ENCODE measurements at regions not wholly inside any gene's neighbourhood (a gene's known extent, or its start where the extent isn't known, plus 50 kb on each side); places are given as distances from the start of the nearest gene placed in this dataset.

- POLR2A ChIA-PET, result no interaction called here
- no peaks in the 10 kb centered on the region for H3K36me3 ChIP-seq (ENCODE audit: control insufficient read depth in 2 of 2, insufficient read depth in 1 of 2, low read length in 2 of 2)
- TF ChIP-seq, protein P1, sequence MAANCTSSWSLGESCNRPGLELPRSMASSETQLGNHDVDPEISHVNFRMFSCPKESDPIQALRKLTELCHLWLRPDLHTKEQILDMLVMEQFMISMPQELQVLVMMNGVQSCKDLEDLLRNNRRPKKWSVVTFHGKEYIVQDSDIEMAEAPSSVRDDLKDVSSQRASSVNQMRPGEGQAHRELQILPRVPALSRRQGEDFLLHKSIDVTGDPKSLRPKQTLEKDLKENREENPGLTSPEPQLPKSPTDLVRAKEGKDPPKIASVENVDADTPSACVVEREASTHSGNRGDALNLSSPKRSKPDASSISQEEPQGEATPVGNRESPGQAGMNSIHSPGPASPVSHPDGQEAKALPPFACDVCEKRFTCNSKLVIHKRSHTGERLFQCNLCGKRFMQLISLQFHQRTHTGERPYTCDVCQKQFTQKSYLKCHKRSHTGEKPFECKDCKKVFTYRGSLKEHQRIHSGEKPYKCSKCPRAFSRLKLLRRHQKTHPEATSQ (tag by site-specific recombination; IDR thresholded peaks at IDR 0.05), result no peak
- TF ChIP-seq ZNF777 (tag by site-specific recombination; IDR thresholded peaks at IDR 0.05; ENCODE audit: borderline replicate concordance), result no peak
- TF ChIP-seq ZNF23 (tag by site-specific recombination; IDR thresholded peaks at IDR 0.05; ENCODE audit: borderline replicate concordance), result no peak
- no peak for TF ChIP-seq MYNN (tag by site-specific recombination; IDR thresholded peaks at IDR 0.05; ENCODE audit: borderline replicate concordance)
- no peak for TF ChIP-seq YY2 (tag by site-specific recombination; IDR thresholded peaks at IDR 0.05)
- TF ChIP-seq ZNF133 (tag by site-specific recombination; IDR thresholded peaks at IDR 0.05), result no peak
- TF ChIP-seq REPIN1 (tag by site-specific recombination; IDR thresholded peaks at IDR 0.05; ENCODE audit: low read depth), result no peak
- H3K27ac ChIP-seq (ENCODE audit: extremely low read depth, low read depth, low read length), result no peak overlapping the region
- H3K4me1 ChIP-seq (ENCODE audit: control insufficient read depth, insufficient read depth, low read length), result no peaks in the 10 kb centered on the region
- CTCF ChIA-PET, result no interaction called here
- no peaks in the 10 kb centered on the region for H3K9me3 ChIP-seq (ENCODE audit: control insufficient read depth, insufficient read depth, low read depth, low read length)
- H3K4me3 ChIP-seq (ENCODE audit: low read depth, low read length), result no peak overlapping the region
Observed at GRCh38 chr9:28539434-28540070, 966.3 kb upstream of the C9orf72 start.

DNA sequence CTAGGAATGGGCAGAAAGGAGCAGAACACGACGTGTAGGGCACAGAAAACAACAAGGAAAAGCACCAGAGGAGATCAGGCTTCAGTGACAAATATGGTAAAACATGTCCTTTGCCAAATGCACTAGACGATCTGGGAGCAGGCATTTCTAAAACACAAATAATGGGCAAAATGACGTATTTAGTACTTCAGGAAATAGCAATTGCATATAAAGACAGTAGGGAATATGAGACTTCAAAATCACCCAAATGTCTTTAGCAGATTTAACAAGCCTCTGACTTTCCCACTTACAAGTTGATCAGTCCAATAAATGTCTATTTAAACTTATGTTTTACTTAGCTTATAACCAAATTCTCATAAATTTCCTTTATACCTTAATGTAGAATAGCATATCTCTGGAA, 969.6 kb upstream of the C9orf72 start:
- POLR2A ChIA-PET, result no interaction called here
- Histone ChIP-seq H3K36me3 (ENCODE audit: control insufficient read depth in 2 of 2, insufficient read depth in 1 of 2, low read length in 2 of 2) (no peaks in the 10 kb centered on the region), H3K9me3 (ENCODE audit: control insufficient read depth, insufficient read depth, low read depth, low read length) (no peaks in the 10 kb centered on the region), H3K27ac (ENCODE audit: extremely low read depth, low read depth, low read length) (no peak overlapping the region), H3K4me1 (ENCODE audit: control insufficient read depth, insufficient read depth, low read length) (no peaks in the 10 kb centered on the region), H3K4me3 (ENCODE audit: low read depth, low read length) (no peak overlapping the region)
- CTCF ChIA-PET, result interaction anchor here (0.6 kb wide), 1 partner anchor 253 kb away, joined by 3 read pairs; no protein-coding TSS in a partner anchor
- TF ChIP-seq ZNF544 (tag by site-specific recombination; IDR thresholded peaks at IDR 0.05) (no peak), REPIN1 (tag by site-specific recombination; IDR thresholded peaks at IDR 0.05; ENCODE audit: low read depth) (no peak), ZNF549 (tag by site-specific recombination; IDR thresholded peaks at IDR 0.05) (no peak), ZNF837 (tag by site-specific recombination; IDR thresholded peaks at IDR 0.05) (no peak), ZNF335 (tag by site-specific recombination; conservative IDR thresholded peaks at IDR 0.05) (no peak), INSM2 (tag by site-specific recombination; IDR thresholded peaks at IDR 0.05) (no peak), ZNF426 (tag by site-specific recombination; IDR thresholded peaks at IDR 0.05) (no peak), ZNF157 (tag by site-specific recombination; IDR thresholded peaks at IDR 0.05) (no peak), PRDM4 (tag by site-specific recombination; IDR thresholded peaks at IDR 0.05) (no peak), ZNF664 (tag by site-specific recombination; IDR thresholded peaks at IDR 0.05) (no peak), ZBTB8A (tag by site-specific recombination; IDR thresholded peaks at IDR 0.05) (no peak)
- TF ChIP-seq, protein P1 (tag by site-specific recombination; IDR thresholded peaks at IDR 0.05), result no peak
- TF ChIP-seq, protein P2, sequence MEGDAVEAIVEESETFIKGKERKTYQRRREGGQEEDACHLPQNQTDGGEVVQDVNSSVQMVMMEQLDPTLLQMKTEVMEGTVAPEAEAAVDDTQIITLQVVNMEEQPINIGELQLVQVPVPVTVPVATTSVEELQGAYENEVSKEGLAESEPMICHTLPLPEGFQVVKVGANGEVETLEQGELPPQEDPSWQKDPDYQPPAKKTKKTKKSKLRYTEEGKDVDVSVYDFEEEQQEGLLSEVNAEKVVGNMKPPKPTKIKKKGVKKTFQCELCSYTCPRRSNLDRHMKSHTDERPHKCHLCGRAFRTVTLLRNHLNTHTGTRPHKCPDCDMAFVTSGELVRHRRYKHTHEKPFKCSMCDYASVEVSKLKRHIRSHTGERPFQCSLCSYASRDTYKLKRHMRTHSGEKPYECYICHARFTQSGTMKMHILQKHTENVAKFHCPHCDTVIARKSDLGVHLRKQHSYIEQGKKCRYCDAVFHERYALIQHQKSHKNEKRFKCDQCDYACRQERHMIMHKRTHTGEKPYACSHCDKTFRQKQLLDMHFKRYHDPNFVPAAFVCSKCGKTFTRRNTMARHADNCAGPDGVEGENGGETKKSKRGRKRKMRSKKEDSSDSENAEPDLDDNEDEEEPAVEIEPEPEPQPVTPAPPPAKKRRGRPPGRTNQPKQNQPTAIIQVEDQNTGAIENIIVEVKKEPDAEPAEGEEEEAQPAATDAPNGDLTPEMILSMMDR (tag by site-specific recombination; IDR thresholded peaks at IDR 0.05), result no peak
- TF ChIP-seq, protein P3, sequence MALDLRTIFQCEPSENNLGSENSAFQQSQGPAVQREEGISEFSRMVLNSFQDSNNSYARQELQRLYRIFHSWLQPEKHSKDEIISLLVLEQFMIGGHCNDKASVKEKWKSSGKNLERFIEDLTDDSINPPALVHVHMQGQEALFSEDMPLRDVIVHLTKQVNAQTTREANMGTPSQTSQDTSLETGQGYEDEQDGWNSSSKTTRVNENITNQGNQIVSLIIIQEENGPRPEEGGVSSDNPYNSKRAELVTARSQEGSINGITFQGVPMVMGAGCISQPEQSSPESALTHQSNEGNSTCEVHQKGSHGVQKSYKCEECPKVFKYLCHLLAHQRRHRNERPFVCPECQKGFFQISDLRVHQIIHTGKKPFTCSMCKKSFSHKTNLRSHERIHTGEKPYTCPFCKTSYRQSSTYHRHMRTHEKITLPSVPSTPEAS (tag by site-specific recombination; IDR thresholded peaks at IDR 0.05), result no peak
- TF ChIP-seq, protein P4, sequence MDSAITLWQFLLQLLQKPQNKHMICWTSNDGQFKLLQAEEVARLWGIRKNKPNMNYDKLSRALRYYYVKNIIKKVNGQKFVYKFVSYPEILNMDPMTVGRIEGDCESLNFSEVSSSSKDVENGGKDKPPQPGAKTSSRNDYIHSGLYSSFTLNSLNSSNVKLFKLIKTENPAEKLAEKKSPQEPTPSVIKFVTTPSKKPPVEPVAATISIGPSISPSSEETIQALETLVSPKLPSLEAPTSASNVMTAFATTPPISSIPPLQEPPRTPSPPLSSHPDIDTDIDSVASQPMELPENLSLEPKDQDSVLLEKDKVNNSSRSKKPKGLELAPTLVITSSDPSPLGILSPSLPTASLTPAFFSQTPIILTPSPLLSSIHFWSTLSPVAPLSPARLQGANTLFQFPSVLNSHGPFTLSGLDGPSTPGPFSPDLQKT (IDR thresholded peaks at IDR 0.05; ENCODE audit: borderline replicate concordance, low read depth, low read length), result no peak

Measured in HEK293 (cell line).